OCI-LY7 (cell line): ENCODE measurements at regions not wholly inside any gene's neighbourhood (a gene's known extent, or its start where the extent isn't known, plus 50 kb on each side); places are given as distances from the start of the nearest gene placed in this dataset.

Source experiments
- BruUV-seq: library from RNA; stranded (reverse); fragments of 400-500 nt; replicated peaks from 2 replicates; lab custom pipeline; 2021; lab: Mats Ljungman, UMichigan
- CTCF ChIA-PET: fragments of 300-600 bp; sonication (Branson Sonifier 250); formaldehyde crosslinking; loops from one replicate; lab custom pipeline; 2022; ENCODE audit warnings: antibody characterized with exemption; ENCODE audit not compliant: unreplicated experiment; lab: Charles Lee
- POLR2A ChIA-PET: fragments of 300-600 bp; sonication (Branson Sonifier 250); formaldehyde crosslinking; loops from one replicate; lab custom pipeline; 2022; ENCODE audit warnings: antibody characterized with exemption; lab: Charles Lee
- DNase-seq: peaks from one replicate; pipeline ENCODE4 v3.0.0-alpha.2; 2015; ENCODE audit warnings: low spot score
- H2AFZ ChIP-seq: fragments of 200-600 bp; sonication (generic), shearing (Covaris generic); 2 replicates; pipeline ENCODE4 v1.6.1; 2014; ENCODE audit warnings: mild to moderate bottlenecking, antibody characterized with exemption, low read length, moderate library complexity
- H3K27ac ChIP-seq: fragments of 200-600 bp; sonication (generic); 2 replicates; pipeline ENCODE4 v1.5.1; 2014; ENCODE audit warnings: mixed run types, low read depth, mild to moderate bottlenecking, moderate library complexity, low read length, inconsistent platforms; ENCODE audit not compliant: poor library complexity, severe bottlenecking
- H3K36me3 ChIP-seq: fragments of 200-600 bp; sonication (generic); 2 replicates; pipeline ENCODE4 v1.6.1; 2014; ENCODE audit warnings: mild to moderate bottlenecking, antibody characterized with exemption, low read length, moderate library complexity, mixed read lengths; ENCODE audit not compliant: insufficient read depth
- H3K4me1 ChIP-seq: fragments of 200-600 bp; sonication (generic); 2 replicates; pipeline ENCODE4 v1.5.1; 2014; ENCODE audit warnings: mild to moderate bottlenecking, low read length; ENCODE audit not compliant: insufficient read depth, poor library complexity, severe bottlenecking
- H3K4me2 ChIP-seq: fragments of 200-600 bp; sonication (generic); 2 replicates; pipeline ENCODE4 v1.6.1; 2014; ENCODE audit warnings: mild to moderate bottlenecking, low read length
- H3K4me3 ChIP-seq: fragments of 200-600 bp; sonication (generic); 2 replicates; pipeline ENCODE4 v1.5.1; 2014; ENCODE audit warnings: mild to moderate bottlenecking, low read depth, low read length; ENCODE audit not compliant: poor library complexity, severe bottlenecking
- H3K79me2 ChIP-seq: fragments of 200-600 bp; sonication (generic); 2 replicates; pipeline ENCODE4 v1.6.1; 2016; ENCODE audit warnings: low read depth, mild to moderate bottlenecking, low read length, moderate library complexity, mixed read lengths; ENCODE audit not compliant: insufficient read depth
- H3K9me2 ChIP-seq: fragments of 200-600 bp; sonication (generic); 2 replicates; pipeline ENCODE4 v1.6.1; 2016; ENCODE audit warnings: mild to moderate bottlenecking, low read length, mixed read lengths; ENCODE audit not compliant: insufficient read depth
- H3K9me3 ChIP-seq: fragments of 200-600 bp; sonication (generic); 2 replicates; pipeline ENCODE4 v1.6.1; 2014; ENCODE audit warnings: mild to moderate bottlenecking, mixed run types, low read length, mixed read lengths
- H4K20me1 ChIP-seq: fragments of 200-600 bp; sonication (generic); 2 replicates; pipeline ENCODE4 v1.6.1; 2014; ENCODE audit warnings: mild to moderate bottlenecking, antibody characterized with exemption, low read length, moderate library complexity, mixed read lengths; ENCODE audit not compliant: insufficient read depth
- CTCF ChIP-seq: fragments of 200-600 bp; sonication (generic); conservative IDR thresholded peaks from 2 replicates; pipeline ENCODE4 v1.5.1; 2014; ENCODE audit warnings: mild to moderate bottlenecking, antibody characterized with exemption, low read length, moderate library complexity, mixed read lengths
- EZH2phosphoT487 ChIP-seq: fragments of 200-600 bp; sonication (generic); IDR thresholded peaks from 2 replicates; pipeline ENCODE4 v1.6.1; 2018; ENCODE audit warnings: low read depth, borderline replicate concordance, mild to moderate bottlenecking, mixed run types, antibody characterized with exemption, low read length, moderate library complexity, mixed read lengths
- intact Hi-C: fragments of 100-400 bp; cut with micrococcal nuclease; formaldehyde crosslinking; loops from one replicate; pipeline ENCODE4 v1.10.0; 2022; ENCODE audit not compliant: unreplicated experiment

DNA sequence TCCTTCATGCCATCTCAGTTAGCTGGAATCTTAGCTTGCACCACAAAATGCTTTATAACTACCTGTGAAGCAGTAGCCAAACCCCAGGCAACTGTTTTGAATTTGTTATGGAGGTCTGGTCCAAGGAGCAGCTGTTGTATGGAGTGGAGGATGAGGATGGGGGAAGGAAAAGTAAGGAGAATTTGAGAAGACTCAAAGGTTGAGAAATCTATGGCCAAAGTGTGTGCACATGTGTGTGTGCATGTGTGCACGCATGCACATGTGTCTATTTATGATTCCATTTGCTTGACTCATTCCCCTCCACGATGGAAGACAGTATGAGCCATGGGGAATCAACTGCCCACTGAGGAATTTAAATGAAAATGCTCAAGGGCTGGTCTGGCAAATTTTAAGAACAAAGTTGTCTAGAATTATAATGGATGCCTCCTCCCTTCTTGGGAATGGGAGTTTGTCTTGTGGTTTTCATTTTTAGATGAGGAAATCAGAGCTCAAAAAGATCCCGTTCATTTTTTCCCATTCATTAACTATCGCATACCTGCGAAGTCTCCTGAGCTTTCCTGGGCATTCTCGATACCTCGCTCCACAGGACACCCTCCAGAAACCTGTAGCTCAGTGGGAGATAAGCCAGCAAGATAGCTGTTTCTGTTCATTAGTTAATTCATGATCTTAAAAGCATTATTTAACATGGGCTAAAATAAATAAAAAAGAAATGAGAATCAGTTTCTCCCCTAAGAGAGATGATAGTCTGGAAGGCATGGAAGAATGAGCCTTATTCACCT, 152.3 kb upstream of the NEDD9 start:
- intact Hi-C loops = loop anchor here (5.0 to 10.0 kb wide), 4 partner anchors 52 to 850 kb away; partner anchors contain the start of genes NEDD9 and SMIM13
- H3K4me3 ChIP-seq = no peak overlapping the region
- H3K4me1 ChIP-seq = peaks cover 53% of the 10 kb centered on the region
- H3K36me3 ChIP-seq = no peaks in the 10 kb centered on the region
- no peak overlapping the region for H2AFZ ChIP-seq
- H4K20me1 ChIP-seq = no peaks in the 10 kb centered on the region
- H3K9me2 ChIP-seq = no peaks in the 10 kb centered on the region
- DNase-seq = no peak
- no peak overlapping the region for H3K27ac ChIP-seq
- BruUV-seq = no TSS peak
- no peak for TF ChIP-seq EZH2phosphoT487
- TF ChIP-seq CTCF = no peak
- CTCF ChIA-PET = interaction anchor here (1.0 to 1.5 kb wide), 2 partner anchors 16 to 76 kb away, joined by 3 to 6 read pairs; no protein-coding TSS in a partner anchor
- no peak overlapping the region for H3K4me2 ChIP-seq
- peaks cover 9% of the 10 kb centered on the region; the same call in 1 of the 2 replicates for H3K79me2 ChIP-seq
- POLR2A ChIA-PET = interaction anchor here (0.6 to 5.0 kb wide), 12 partner anchors 9 to 197 kb away, joined by 3 to 28 read pairs (median 4); no protein-coding TSS in a partner anchor
- H3K9me3 ChIP-seq = no peaks in the 10 kb centered on the region

DNA sequence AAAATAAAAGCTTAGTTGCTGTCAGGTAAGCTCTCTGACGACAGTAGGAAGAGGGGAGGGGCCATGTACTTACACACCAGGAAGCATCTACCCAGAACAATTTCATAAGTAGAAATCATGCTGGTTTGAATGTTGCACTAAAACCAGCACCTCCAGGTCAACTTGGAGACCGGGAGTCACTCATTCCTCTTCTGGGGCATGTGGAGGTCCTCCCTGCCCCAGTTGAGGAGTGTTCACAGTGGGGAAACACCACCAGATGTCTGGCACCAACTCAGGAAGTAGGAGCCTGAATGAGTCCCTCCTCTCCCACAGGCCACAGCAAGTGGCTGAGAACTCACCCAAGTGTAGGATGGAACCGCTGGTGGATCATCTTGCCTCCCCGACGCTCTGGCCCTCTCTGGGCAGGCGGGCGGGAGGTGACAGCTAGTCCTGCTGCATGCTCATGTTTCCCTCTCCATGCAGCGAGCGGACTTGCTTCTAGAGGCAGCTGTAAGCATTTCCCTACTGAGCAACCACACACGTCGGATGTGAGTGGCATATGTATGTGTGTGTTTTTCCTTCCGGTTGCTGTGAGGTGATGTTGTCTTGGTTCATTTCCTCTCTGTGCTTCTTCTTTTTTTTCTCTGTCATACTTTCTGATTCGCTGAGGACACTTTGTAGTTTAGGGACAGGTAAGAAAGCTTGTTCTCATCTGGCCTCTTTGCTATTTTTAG, 149.5 kb upstream of the NEDD9 start:
- Histone ChIP-seq H3K4me3 (peak overlapping the region; percentile 72), H3K9me2 (no peaks in the 10 kb centered on the region), H3K4me2 (peak overlapping the region; percentile 78), H3K27ac (peak overlapping the region; percentile 76), H3K36me3 (no peaks in the 10 kb centered on the region), H3K79me2 (peaks cover 9% of the 10 kb centered on the region; the same call in 1 of the 2 replicates), H3K9me3 (no peaks in the 10 kb centered on the region), H2AFZ (peak overlapping the region; percentile 74), H4K20me1 (no peaks in the 10 kb centered on the region), H3K4me1 (peaks cover 43% of the 10 kb centered on the region)
- DNase-seq = peak; percentile 83
- ChIA-PET CTCF (no interaction called here), POLR2A (interaction anchor here (0.5 to 5.0 kb wide), 24 partner anchors 9 to 286 kb away, joined by 3 to 28 read pairs (median 3); partner anchors contain the start of gene NEDD9)
- no TSS peak for BruUV-seq
- TF ChIP-seq CTCF (no peak), EZH2phosphoT487 (no peak)
- intact Hi-C loops = loop anchor here (1.0 to 10.0 kb wide), 4 partner anchors 50 to 847 kb away; no protein-coding TSS in a partner anchor
